ENCODE measurements at regions not wholly inside any gene's neighbourhood (a gene's known extent, or its start where the extent isn't known, plus 50 kb on each side); places are given as distances from the start of the nearest gene placed in this dataset.

GRCh38 chr12:124422142-124422569 lies 127.3 kb downstream of the RFLNA start:
- no peaks in the 10 kb centered on the region for H3K9me2 ChIP-seq (replicated peaks; ENCODE audit: low read length)
- intact Hi-C loops (cut with micrococcal nuclease) = loop anchor here (1.0 to 2.0 kb wide), 2 partner anchors 31 to 345 kb away; no protein-coding TSS in a partner anchor
- no peaks in the 10 kb centered on the region for H3K9me3 ChIP-seq (ENCODE audit: low read length)
- peak overlapping the region; percentile 56 for H2AFZ ChIP-seq (ENCODE audit: low read length)
- TF ChIP-seq EZH2 (IDR thresholded peaks at IDR 0.05; ENCODE audit: low read length, unreplicated experiment) = no peak
- no peak for TF ChIP-seq EZH2phosphoT487 (IDR thresholded peaks at IDR 0.05; ENCODE audit: borderline replicate concordance, low read length)
- no peak for TF ChIP-seq CTCF (conservative IDR thresholded peaks at IDR 0.05; ENCODE audit: low read depth, low read length)
- ChIA-PET POLR2A (ENCODE audit: unreplicated experiment) (interaction anchor here (0.6 kb wide), 1 partner anchor 25 kb away, joined by 3 read pairs; no protein-coding TSS in a partner anchor), CTCF (interaction anchor here (0.6 to 1.1 kb wide), 4 partner anchors 23 to 416 kb away, joined by 3 to 5 read pairs (median 4); no protein-coding TSS in a partner anchor)
- peak overlapping the region; percentile 66 for H3K4me3 ChIP-seq (ENCODE audit: low read length)
- H3K4me2 ChIP-seq (ENCODE audit: low read length) = peak overlapping the region; percentile 89
- H3F3A ChIP-seq (ENCODE audit: low read length, unreplicated experiment) = no peaks in the 10 kb centered on the region
- ATAC-seq (peak; percentile 52), DNase-seq (peak; percentile 78)
- no TSS peak for BruUV-seq (replicated peaks)
- no peaks in the 10 kb centered on the region for H4K20me1 ChIP-seq (ENCODE audit: low read length)
- H3K79me2 ChIP-seq (ENCODE audit: low read length) = peaks cover 29% of the 10 kb centered on the region; the same call in 1 of the 2 replicates
- H3K4me1 ChIP-seq (ENCODE audit: insufficient read depth, low read length) = peaks cover 31% of the 10 kb centered on the region
- H3K9ac ChIP-seq (ENCODE audit: low read length) = peak overlapping the region; percentile 86
- peaks cover 10% of the 10 kb centered on the region; the same call in 1 of the 2 replicates for H3K36me3 ChIP-seq (ENCODE audit: low read depth, low read length)
- peak overlapping the region; percentile 97 for H3K27ac ChIP-seq (ENCODE audit: low read length)
- H3K27me3 ChIP-seq (ENCODE audit: low read length) = no peaks in the 10 kb centered on the region

DNA sequence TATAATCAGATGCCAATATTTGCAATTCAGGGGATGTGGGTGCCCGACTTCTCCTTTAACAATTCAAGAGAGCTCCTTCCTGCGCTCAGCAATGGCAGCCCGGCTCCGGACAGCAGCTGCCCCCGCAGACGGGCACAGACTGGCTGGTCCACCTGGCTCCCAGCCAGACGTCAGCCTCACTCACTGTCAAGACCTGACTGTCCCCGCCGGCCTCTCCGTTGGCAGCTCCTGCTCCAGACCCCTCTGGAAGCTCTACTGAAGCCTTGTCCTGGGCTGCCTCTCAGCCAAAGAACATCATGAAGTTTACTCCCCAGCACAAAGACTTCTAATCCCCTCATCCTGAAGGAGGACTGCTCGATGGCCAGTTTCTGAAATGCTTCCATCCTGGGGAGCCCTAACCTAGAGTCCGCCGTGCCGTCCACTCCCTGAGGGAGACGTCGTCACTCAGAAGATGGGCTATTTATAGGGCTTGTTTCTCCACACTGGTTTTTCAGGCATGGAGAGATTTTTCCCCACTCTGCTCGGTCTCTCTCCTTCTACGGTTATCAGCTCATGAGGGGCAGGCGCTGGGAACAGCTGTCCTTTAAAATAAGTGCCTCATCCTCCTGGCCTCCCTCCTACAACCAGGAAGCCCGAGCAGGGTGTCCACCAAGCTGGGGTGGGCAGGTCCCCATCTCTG lies 126.2 kb downstream of the RFLNA start:
- Histone ChIP-seq H4K20me1 (ENCODE audit: low read length) (no peaks in the 10 kb centered on the region), H3K9me2 (replicated peaks; ENCODE audit: low read length) (no peaks in the 10 kb centered on the region), H3K4me3 (ENCODE audit: low read length) (no peak overlapping the region), H3K4me2 (ENCODE audit: low read length) (no peak overlapping the region), H3K27me3 (ENCODE audit: low read length) (no peaks in the 10 kb centered on the region), H3F3A (ENCODE audit: low read length, unreplicated experiment) (no peaks in the 10 kb centered on the region), H3K4me1 (ENCODE audit: insufficient read depth, low read length) (peaks cover 31% of the 10 kb centered on the region), H3K79me2 (ENCODE audit: low read length) (peaks cover 29% of the 10 kb centered on the region; the same call in 1 of the 2 replicates), H2AFZ (ENCODE audit: low read length) (no peak overlapping the region), H3K36me3 (ENCODE audit: low read depth, low read length) (peaks cover 10% of the 10 kb centered on the region; the same call in 1 of the 2 replicates), H3K9me3 (ENCODE audit: low read length) (no peaks in the 10 kb centered on the region), H3K9ac (ENCODE audit: low read length) (no peak overlapping the region), H3K27ac (ENCODE audit: low read length) (no peak overlapping the region)
- intact Hi-C loops (cut with micrococcal nuclease) = no loop called here
- TF ChIP-seq CTCF (conservative IDR thresholded peaks at IDR 0.05; ENCODE audit: low read depth, low read length) = no peak
- no peak for TF ChIP-seq EZH2 (IDR thresholded peaks at IDR 0.05; ENCODE audit: low read length, unreplicated experiment)
- TF ChIP-seq EZH2phosphoT487 (IDR thresholded peaks at IDR 0.05; ENCODE audit: borderline replicate concordance, low read length) = no peak
- CTCF ChIA-PET = no interaction called here
- no TSS peak for BruUV-seq (replicated peaks)
- POLR2A ChIA-PET (ENCODE audit: unreplicated experiment) = interaction anchor here (0.6 kb wide), 1 partner anchor 360 kb away, joined by 3 read pairs; no protein-coding TSS in a partner anchor
- ATAC-seq (no peak), DNase-seq (no peak)

All from PC-3 (cell line).